ENCODE measurements at regions not wholly inside any gene's neighbourhood (a gene's known extent, or its start where the extent isn't known, plus 50 kb on each side); places are given as distances from the start of the nearest gene placed in this dataset.

- TF ChIP-seq SIN3A (IDR thresholded peaks at IDR 0.05; ENCODE audit: borderline replicate concordance, insufficient read depth, low read length) (no peak), FOXP2 (optimal IDR thresholded peaks at IDR 0.05; ENCODE audit: borderline replicate concordance, extremely low read depth, extremely low read length, insufficient read depth) (no peak), POLR2AphosphoS5 (IDR thresholded peaks at IDR 0.05; ENCODE audit: low read depth, low read length) (no peak), TAF1 (IDR thresholded peaks at IDR 0.05; ENCODE audit: borderline replicate concordance, insufficient read depth, low read length) (no peak), REST (IDR thresholded peaks at IDR 0.05; ENCODE audit: insufficient read depth in 1 of 2, low read depth in 2 of 2, low read length in 2 of 2) (no peak)
Observed at GRCh38 chr15:95431518-95431917, 899.0 kb upstream of the NR2F2 start.

- no peak for TF ChIP-seq POLR2AphosphoS5 (IDR thresholded peaks at IDR 0.05; ENCODE audit: low read depth, low read length)
- TF ChIP-seq SIN3A (IDR thresholded peaks at IDR 0.05; ENCODE audit: borderline replicate concordance, insufficient read depth, low read length), result no peak
- TF ChIP-seq REST (IDR thresholded peaks at IDR 0.05; ENCODE audit: insufficient read depth in 1 of 2, low read depth in 2 of 2, low read length in 2 of 2), result no peak
- no peak for TF ChIP-seq TAF1 (IDR thresholded peaks at IDR 0.05; ENCODE audit: borderline replicate concordance, insufficient read depth, low read length)
- TF ChIP-seq FOXP2 (optimal IDR thresholded peaks at IDR 0.05; ENCODE audit: borderline replicate concordance, extremely low read depth, extremely low read length, insufficient read depth), result no peak
Observed at GRCh38 chr15:95432878-95433405, 897.6 kb upstream of the NR2F2 start.

- TF ChIP-seq FOXP2 (optimal IDR thresholded peaks at IDR 0.05; ENCODE audit: borderline replicate concordance, extremely low read depth, extremely low read length, insufficient read depth) (no peak), REST (IDR thresholded peaks at IDR 0.05; ENCODE audit: insufficient read depth in 1 of 2, low read depth in 2 of 2, low read length in 2 of 2) (no peak), POLR2AphosphoS5 (IDR thresholded peaks at IDR 0.05; ENCODE audit: low read depth, low read length) (no peak)
Observed at GRCh38 chr15:95439922-95440376, 890.6 kb upstream of the NR2F2 start.

- TF ChIP-seq TAF1 (IDR thresholded peaks at IDR 0.05; ENCODE audit: borderline replicate concordance, insufficient read depth, low read length) (no peak), REST (IDR thresholded peaks at IDR 0.05; ENCODE audit: insufficient read depth in 1 of 2, low read depth in 2 of 2, low read length in 2 of 2) (no peak), POLR2AphosphoS5 (IDR thresholded peaks at IDR 0.05; ENCODE audit: low read depth, low read length) (no peak), FOXP2 (optimal IDR thresholded peaks at IDR 0.05; ENCODE audit: borderline replicate concordance, extremely low read depth, extremely low read length, insufficient read depth) (no peak), SIN3A (IDR thresholded peaks at IDR 0.05; ENCODE audit: borderline replicate concordance, insufficient read depth, low read length) (no peak)
Observed at GRCh38 chr15:95440712-95441111, 889.8 kb upstream of the NR2F2 start.

Measured in PFSK-1 (cell line).